Lung microvascular endothelial cell (primary cell): ENCODE measurements at regions not wholly inside any gene's neighbourhood (a gene's known extent, or its start where the extent isn't known, plus 50 kb on each side); places are given as distances from the start of the nearest gene placed in this dataset.

ENCODE experiments used
- DNase-seq, 2 donors: peaks; one replicate each; pipeline versions ENCODE4 v3.0.0 to v3.0.0-alpha.2; 2010; ENCODE audit warnings: low read depth in 2 of 2

GRCh38 chr16:74232806-74233465 lies 63.7 kb upstream of the PSMD7 start:
- DNase-seq, result no peak

- no peak for DNase-seq
Measured at GRCh38 chr16:74230126-74230525, 66.5 kb upstream of the PSMD7 start.

DNA sequence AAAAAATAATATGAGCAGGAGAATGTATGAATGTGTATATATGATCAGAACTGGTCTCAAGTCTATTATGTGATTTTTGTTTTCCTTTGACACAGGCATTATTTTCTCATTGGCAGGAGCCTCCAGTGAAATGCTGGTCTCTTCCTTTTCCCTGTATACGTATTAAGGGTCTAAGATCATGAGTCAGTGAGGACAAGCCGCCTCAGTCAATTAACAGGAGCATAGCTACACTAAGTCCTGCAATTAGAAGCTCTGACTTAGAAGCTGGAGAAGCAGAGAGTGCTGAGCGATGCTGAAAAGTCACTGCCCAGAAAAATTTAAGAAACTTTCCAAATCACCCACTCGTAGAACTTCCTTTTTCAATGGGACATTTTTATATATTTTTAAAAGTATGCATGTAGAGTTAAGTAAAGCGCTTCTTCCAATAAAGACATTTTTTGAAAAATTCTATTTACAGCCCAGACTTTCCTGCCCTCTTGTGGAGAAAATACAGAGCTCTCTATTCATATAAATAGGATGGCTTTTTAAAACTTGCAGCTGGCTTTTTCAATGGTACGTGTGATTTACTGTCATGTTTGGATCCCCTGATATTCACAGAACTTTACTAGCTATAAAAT lies 70.2 kb upstream of the PSMD7 start:
- DNase-seq, result peak; percentile 4

DNA sequence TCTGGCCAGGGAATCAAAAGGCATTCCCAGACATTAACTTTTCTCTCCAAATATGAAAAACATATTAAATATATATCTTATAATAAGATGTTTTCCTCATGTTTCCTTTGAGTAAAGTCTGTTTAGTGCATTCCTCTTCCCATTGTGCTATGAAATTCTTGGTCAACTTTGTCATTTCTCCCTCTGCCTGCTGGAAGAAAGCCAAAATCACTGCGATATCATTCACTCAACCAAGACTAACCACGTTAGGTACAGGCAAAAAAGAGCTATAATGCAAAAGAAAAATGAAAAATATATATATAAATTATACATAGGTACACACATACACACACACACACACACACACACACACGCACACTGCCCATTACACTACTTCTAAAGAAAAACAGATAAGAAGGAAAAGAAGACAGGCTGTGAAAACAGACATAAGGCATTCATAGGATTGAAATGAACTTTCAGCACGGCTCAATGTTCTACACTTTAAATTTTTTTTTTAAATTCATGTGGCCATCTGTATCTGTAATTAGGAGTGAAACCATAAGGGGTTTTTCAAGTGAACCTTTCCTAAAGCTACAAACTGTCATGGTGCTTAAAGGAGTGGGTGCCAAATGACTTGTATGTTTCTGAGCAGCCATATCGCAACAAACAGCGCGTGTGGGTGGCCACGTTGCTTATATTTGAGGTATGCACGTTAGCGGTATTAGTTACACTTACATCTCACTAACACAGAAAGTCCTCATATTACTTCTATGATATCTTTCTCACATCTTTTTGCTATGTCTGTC lies 71.6 kb upstream of the PSMD7 start:
- peak; percentile 18 to 57 for DNase-seq

- DNase-seq, result no peak
Measured at GRCh38 chr16:74221828-74222227, 74.8 kb upstream of the PSMD7 start.

DNA sequence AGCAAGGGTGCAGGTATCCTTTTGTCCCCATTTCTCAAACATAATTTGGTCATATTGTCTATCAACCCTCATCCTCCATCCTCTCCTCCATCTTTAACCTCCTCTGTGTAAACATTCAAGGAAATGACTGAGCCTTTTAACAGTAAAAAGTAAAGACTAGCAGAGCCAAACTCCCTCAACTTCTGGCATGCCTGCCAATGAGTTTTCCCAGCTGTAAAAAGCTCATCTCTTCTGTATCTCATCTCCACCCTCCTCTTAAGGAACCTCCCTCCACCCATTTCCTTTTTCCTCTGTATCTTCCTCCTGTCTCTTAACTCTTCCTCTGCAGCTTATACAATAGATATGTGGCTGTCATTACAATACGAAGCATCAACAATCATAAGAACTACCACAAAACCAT lies 76.9 kb upstream of the PSMD7 start:
- DNase-seq, result no peak

- no peak for DNase-seq
Measured at GRCh38 chr16:74218871-74219270, 77.7 kb upstream of the PSMD7 start.

DNA sequence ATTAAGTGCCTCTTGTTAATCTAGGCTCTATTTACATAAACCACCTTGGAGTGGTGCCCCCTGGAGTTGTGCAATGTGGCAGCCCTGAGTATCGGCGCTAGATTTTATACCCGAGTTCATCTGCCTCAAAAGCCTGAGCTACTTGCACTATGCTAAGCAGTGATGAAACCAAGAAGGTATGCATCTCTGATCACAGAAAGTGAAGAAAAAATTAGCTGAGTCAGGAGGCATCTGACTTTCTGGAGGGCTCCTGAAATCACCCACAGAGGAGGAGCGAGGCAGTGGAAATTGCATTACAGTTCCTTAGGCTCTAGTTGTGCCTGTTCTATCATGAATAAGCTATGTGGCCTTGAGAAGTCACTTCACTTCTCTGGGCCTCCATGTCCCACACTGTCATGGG lies 80.3 kb upstream of the PSMD7 start:
- no peak for DNase-seq

- DNase-seq, result no peak
Measured at GRCh38 chr16:74215249-74215648, 81.4 kb upstream of the PSMD7 start.

GRCh38 chr16:74213372-74213771 lies 83.2 kb upstream of the PSMD7 start:
- no peak for DNase-seq

- DNase-seq, result no peak
Measured at GRCh38 chr16:74210245-74210644, 86.4 kb upstream of the PSMD7 start.

GRCh38 chr16:74202009-74202408 lies 94.6 kb upstream of the PSMD7 start:
- no peak for DNase-seq

- no peak for DNase-seq
Measured at GRCh38 chr16:74201576-74201975, 95.0 kb upstream of the PSMD7 start.

DNA sequence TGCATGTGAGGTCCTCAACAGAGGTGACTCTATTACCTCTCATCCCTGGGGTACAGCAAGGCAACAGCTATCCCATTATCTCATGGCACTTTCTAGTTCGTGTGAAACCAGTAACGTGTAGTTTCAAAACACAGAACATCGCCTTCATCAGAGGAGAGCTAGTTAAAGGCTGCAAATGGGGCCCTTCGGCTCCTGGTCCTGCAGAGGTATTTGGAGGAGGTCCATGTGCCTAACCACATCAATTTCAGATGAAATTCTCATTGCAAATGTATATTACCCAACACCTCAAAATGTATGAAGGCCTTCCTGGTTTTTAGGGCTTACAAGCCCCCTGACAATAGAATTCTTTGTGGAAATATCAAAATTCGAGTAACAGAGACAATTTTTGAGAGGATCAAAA lies 95.7 kb upstream of the PSMD7 start:
- no peak for DNase-seq

DNA sequence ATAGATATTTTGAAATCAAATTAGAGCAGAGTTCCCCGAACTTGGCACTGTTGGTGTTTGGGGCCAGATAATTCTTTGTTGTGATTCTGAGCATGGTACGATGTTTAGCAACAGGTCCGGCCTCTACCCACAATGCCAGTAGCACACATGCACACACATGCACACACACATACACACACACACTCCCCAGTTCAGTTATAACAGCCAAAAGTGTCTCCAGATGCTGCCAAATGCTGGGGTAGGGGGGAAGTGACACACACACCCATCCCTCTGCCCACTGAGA lies 96.8 kb upstream of the PSMD7 start:
- no peak for DNase-seq

DNA sequence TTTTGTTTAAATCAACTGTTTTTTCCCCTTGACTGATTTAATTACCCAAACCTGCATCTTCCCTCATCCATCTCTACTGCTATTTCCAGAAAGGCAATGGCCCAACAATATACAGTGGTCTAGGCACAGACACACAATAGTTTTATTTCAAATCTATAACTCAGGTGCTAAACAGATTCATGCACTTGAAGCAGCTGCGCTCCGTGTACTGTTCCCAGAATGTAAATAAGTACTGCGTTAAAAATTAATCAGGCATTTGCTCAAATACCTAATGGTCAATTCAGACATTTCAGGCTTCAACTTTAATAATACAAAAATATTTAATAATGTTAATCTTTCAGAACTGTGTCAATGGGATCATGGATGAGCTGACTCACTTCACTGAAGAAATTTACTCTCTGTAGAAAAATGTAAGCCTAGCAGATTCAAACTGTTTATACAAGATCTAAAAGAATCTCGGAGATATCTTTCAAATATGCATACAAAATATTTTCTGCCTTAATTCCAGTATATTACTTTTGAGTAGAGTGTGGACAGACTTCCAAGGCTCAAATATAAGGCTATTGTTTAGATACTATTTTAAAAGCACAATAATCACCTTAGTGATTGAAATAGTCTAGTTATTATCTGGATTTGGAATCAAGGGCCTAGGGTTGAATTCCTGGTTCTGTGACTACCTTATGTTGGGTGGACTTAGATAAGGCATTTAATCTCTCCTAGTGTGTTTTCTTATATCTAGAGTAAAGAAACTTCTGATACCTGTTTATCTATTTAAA lies 97.4 kb upstream of the PSMD7 start:
- DNase-seq, result no peak

- DNase-seq, result no peak
Measured at GRCh38 chr16:74192281-74192797, 104.3 kb upstream of the PSMD7 start.

- no peak for DNase-seq
Measured at GRCh38 chr16:74190292-74190691, 106.3 kb upstream of the PSMD7 start.

GRCh38 chr16:74188856-74189255 lies 107.8 kb upstream of the PSMD7 start:
- no peak for DNase-seq

GRCh38 chr16:74186561-74186971 lies 110.0 kb upstream of the PSMD7 start:
- no peak for DNase-seq

- no peak for DNase-seq
Measured at GRCh38 chr16:74184839-74185238, 111.8 kb upstream of the PSMD7 start.
